ENCODE measurements at regions not wholly inside any gene's neighbourhood (a gene's known extent, or its start where the extent isn't known, plus 50 kb on each side); places are given as distances from the start of the nearest gene placed in this dataset.

DNA sequence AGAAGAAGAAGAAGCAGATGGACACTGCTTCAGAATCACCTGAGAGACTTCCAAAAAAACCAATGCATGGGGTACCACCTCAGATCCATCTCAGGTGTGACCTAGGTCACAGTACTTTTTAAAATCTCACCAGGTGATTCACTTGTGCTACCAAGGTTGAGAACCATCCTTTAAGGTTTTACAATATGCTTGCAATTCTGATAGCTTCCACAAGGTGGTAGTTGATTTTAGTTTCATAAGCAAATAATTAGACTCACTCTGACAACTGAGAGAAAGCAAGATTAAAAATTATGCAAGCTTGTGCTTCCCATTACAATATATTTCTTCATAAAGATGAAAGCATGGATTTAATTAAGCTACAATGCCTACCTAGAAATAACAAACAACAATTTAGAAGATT is 355.1 kb downstream of the EN1 start:
- intact Hi-C loops (cut with DNase I): no loop called here
- DNase-seq: no peak
- no peak for TF ChIP-seq POLR2A (IDR thresholded peaks at IDR 0.05)
- TF ChIP-seq, protein P1, sequence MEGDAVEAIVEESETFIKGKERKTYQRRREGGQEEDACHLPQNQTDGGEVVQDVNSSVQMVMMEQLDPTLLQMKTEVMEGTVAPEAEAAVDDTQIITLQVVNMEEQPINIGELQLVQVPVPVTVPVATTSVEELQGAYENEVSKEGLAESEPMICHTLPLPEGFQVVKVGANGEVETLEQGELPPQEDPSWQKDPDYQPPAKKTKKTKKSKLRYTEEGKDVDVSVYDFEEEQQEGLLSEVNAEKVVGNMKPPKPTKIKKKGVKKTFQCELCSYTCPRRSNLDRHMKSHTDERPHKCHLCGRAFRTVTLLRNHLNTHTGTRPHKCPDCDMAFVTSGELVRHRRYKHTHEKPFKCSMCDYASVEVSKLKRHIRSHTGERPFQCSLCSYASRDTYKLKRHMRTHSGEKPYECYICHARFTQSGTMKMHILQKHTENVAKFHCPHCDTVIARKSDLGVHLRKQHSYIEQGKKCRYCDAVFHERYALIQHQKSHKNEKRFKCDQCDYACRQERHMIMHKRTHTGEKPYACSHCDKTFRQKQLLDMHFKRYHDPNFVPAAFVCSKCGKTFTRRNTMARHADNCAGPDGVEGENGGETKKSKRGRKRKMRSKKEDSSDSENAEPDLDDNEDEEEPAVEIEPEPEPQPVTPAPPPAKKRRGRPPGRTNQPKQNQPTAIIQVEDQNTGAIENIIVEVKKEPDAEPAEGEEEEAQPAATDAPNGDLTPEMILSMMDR (IDR thresholded peaks at IDR 0.05): no peak
- no peak overlapping the region for H3K4me3 ChIP-seq (replicated peaks in 1 of 3)
- no peaks in the 10 kb centered on the region for H3K36me3 ChIP-seq
- no peaks in the 10 kb centered on the region for H3K9me3 ChIP-seq
- no peak overlapping the region for H3K27ac ChIP-seq
- no peaks in the 10 kb centered on the region for H3K4me1 ChIP-seq
- H3K27me3 ChIP-seq: no peaks in the 10 kb centered on the region

DNA sequence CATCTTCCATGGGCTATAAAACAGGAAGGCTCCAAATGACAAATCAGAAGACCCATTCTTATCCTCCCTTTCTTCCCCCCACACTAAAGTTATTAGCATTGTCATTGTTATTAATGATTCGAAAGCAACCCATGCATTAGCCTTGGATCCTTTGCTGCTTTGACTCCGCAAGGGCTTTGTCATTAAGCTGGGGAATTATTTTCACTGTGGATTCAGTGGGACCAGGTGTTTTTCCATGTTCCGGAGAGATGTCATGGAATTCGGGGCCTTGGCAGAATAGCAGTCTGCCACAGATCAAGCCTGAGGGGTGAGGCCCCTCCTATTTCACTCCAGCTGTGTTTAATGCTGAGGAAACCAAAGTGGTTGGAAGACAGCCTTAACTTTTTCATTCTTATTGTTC is 357.1 kb downstream of the EN1 start:
- 64 to 80% methylated on average over 4 of the region's 4 CpGs for WGBS, 2 donors

DNA sequence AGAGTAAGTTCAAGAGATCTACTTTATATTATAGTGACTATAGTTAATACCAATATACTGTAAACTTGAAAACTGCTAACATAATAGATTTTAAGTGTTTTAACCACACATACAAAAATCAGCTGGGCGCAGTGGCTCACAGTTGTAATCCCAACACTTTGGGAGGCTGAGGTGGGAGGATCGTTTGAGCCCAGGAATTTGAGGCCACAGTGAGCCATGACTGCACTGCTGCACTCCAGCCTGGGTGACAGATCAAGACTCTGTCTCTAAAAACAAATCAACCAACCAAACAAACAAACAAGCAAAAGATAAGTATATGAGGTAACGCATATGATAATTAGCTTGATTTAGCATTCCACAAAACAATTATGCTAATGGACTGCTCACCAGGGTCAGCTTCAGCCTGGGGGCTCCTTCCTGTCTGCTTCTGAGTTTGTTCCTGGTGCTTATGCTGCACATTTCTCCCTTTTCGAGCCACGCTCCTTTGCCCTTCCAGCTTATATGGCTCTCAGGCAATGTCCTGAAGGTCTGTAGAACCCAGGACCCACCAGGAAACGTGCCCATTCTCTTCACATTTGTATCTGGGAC is 357.6 kb downstream of the EN1 start:
- TF ChIP-seq, protein P1 (IDR thresholded peaks at IDR 0.05): no peak
- no peak for TF ChIP-seq POLR2A (IDR thresholded peaks at IDR 0.05)
- intact Hi-C loops (cut with DNase I): no loop called here
- Histone ChIP-seq H3K4me1 (no peaks in the 10 kb centered on the region), H3K27me3 (no peaks in the 10 kb centered on the region), H3K4me3 (replicated peaks in 1 of 3) (no peak overlapping the region), H3K36me3 (no peaks in the 10 kb centered on the region), H3K9me3 (no peaks in the 10 kb centered on the region), H3K27ac (no peak overlapping the region)
- DNase-seq: no peak
- 54 to 70% methylated on average over 6 of the region's 6 CpGs for WGBS, 2 donors

More for the DNA sequence above, 357.1 kb downstream of the EN1 start:
- no peak overlapping the region for H3K27ac ChIP-seq
- no peak overlapping the region for H3K4me3 ChIP-seq (replicated peaks in 1 of 3)
- no peak for DNase-seq
- TF ChIP-seq POLR2A (IDR thresholded peaks at IDR 0.05): no peak
- TF ChIP-seq, protein P1 (IDR thresholded peaks at IDR 0.05): no peak
- no peaks in the 10 kb centered on the region for H3K9me3 ChIP-seq
- no peaks in the 10 kb centered on the region for H3K4me1 ChIP-seq
- intact Hi-C loops (cut with DNase I): no loop called here
- H3K27me3 ChIP-seq: no peaks in the 10 kb centered on the region
- H3K36me3 ChIP-seq: no peaks in the 10 kb centered on the region

DNA sequence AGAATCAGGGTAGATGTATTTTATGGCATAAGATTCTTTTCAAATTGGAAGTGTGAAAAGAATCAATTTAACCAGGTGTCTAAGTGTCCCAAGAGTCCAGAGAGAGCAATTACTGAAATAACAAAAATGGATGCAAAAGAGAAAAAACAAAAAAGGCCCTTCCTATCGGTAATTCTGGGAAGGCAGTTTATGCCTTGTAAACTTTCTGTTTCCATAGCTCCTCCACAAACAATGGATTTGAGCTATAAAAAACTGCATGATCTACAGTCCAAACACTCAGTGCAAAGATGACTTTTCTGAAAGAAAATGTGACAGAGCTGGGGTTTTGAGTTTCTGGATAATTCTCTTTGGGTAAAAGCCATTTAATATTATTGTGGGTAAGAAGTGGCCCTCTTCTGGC is 366.1 kb downstream of the EN1 start:
- DNase-seq: no peak
- WGBS, 2 donors: 45 to 51% methylated on average over 1 of the region's 1 CpG
- H3K27ac ChIP-seq: no peak overlapping the region
- no peak overlapping the region for H3K4me3 ChIP-seq (replicated peaks in 1 of 3)
- no peak for TF ChIP-seq POLR2A (IDR thresholded peaks at IDR 0.05)
- TF ChIP-seq, protein P1 (IDR thresholded peaks at IDR 0.05): no peak
- H3K4me1 ChIP-seq: no peaks in the 10 kb centered on the region
- no peaks in the 10 kb centered on the region for H3K9me3 ChIP-seq
- no peaks in the 10 kb centered on the region for H3K27me3 ChIP-seq
- intact Hi-C loops (cut with DNase I): no loop called here
- H3K36me3 ChIP-seq: no peaks in the 10 kb centered on the region

DNA sequence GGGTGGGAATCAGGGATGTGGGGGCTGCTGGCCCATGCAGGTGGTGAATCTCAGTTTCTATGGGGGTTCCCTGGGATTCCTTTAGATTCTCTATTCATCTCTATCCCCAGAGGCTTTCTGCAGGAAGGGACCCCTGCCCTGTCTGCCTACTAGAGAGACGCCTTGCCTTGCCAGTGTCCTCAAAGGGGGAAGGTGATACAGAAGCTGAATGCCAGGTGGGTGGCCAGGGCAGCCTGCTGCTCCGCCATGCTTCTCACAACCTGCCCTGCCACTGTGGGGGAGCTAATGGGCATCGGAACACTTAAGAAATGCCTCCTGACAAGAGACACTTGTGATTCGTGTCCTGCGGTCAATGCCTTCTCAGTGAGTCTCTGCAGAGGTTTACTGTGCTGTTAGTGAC is 368.4 kb downstream of the EN1 start:
- DNase-seq: no peak
- Histone ChIP-seq H3K9me3 (no peaks in the 10 kb centered on the region), H3K4me1 (no peaks in the 10 kb centered on the region), H3K27ac (no peak overlapping the region), H3K4me3 (replicated peaks in 1 of 3) (no peak overlapping the region), H3K27me3 (no peaks in the 10 kb centered on the region), H3K36me3 (no peaks in the 10 kb centered on the region)
- TF ChIP-seq POLR2A (IDR thresholded peaks at IDR 0.05): no peak
- TF ChIP-seq, protein P1 (IDR thresholded peaks at IDR 0.05): no peak
- 63% methylated on average over 5 of the region's 5 CpGs for whole genome bisulfite sequencing, 2 donors
- intact Hi-C loops (cut with DNase I): no loop called here

Measured in thyroid gland (tissue), 4 donors.